A549 (cell line): ENCODE measurements at regions not wholly inside any gene's neighbourhood (a gene's known extent, or its start where the extent isn't known, plus 50 kb on each side); places are given as distances from the start of the nearest gene placed in this dataset.

Experiments used
- ATAC-seq, 2 experiments: fragments of 200-7000 bp in 1 of 2; fragments of >200 bp in 1 of 2; cut with Nextera tagmentation in 1 of 2; cut with Tn5 transposase in 1 of 2; 3 replicates each; pipeline versions ENCODE4 v1.8.0 to v1.9.1; 2018 to 2020; ENCODE audit warnings: mild to moderate bottlenecking in 1 of 2, moderate library complexity in 1 of 2
- CTCF ChIA-PET: fragments of 300-600 bp; sonication (Branson Sonifier 250); formaldehyde crosslinking; extraction: SDS; loops from one replicate; lab custom pipeline; 2021; ENCODE audit warnings: antibody characterized with exemption, inconsistent platforms; lab: Yijun Ruan, JAX
- POLR2A ChIA-PET: fragments of 350-600 bp; formaldehyde crosslinking; extraction: SDS; loops from one replicate; lab custom pipeline; 2021; ENCODE audit warnings: antibody characterized with exemption, inconsistent platforms; lab: Yijun Ruan, JAX
- DNase-seq, 2 experiments: peaks; one replicate each; pipeline versions ENCODE4 v3.0.0 to v3.0.0-alpha.2; 2011 to 2016; ENCODE audit warnings: low read depth in 1 of 2, low spot score in 1 of 2
- FAIRE-seq: peaks from 2 replicates; lab custom pipeline; 2011; peaks lifted over from hg19 to GRCh38; lab: Jason Lieb, UNC
- H3K27ac ChIP-seq, 2 experiments: fragments of >200 bp; sonication (Bioruptor Twin); formaldehyde crosslinking; 3 replicates each; pipeline ENCODE4 v1.5.1; 2016 to 2017
- H3K4me1 ChIP-seq: fragments of >200 bp; sonication (Bioruptor Twin); formaldehyde crosslinking; 3 replicates; pipeline ENCODE4 v1.6.1; 2016
- H3K4me2 ChIP-seq: fragments of >200 bp; sonication (Bioruptor Twin); formaldehyde crosslinking; 3 replicates; pipeline ENCODE4 v1.6.1; 2016
- H3K4me3 ChIP-seq: fragments of >200 bp; sonication (Bioruptor Twin); formaldehyde crosslinking; 3 replicates; pipeline ENCODE4 v1.5.1; 2016
- H3K9me3 ChIP-seq: fragments of >200 bp; sonication (Bioruptor Twin); formaldehyde crosslinking; 3 replicates; pipeline ENCODE4 v1.6.1; 2016
- CBX2 ChIP-seq: fragments of 200-600 bp; sonication (generic); IDR thresholded peaks from 2 replicates; pipeline ENCODE4 v1.6.1; 2016; ENCODE audit warnings: low read depth, mild to moderate bottlenecking, borderline replicate concordance
- CEBPB ChIP-seq, 2 experiments: fragments of >200 bp in 1 of 2; sonication (Bioruptor Twin) in 1 of 2; formaldehyde crosslinking in 1 of 2; IDR thresholded peaks; 2 replicates each; pipeline ENCODE4 v1.6.1; 2012 to 2016
- EHF ChIP-seq: fragments of 250-450 bp; sonication (Bioruptor Pico); IDR thresholded peaks from 2 replicates; pipeline ENCODE4 v1.5.0; 2020; ENCODE audit warnings: mild to moderate bottlenecking
- EP300 ChIP-seq, 2 experiments: fragments of >200 bp; sonication (Bioruptor Twin); formaldehyde crosslinking; IDR thresholded peaks; 2 replicates in 1 of 2; 3 replicates in 1 of 2; pipeline ENCODE4 v1.6.1; 2016 to 2017
- FOSB ChIP-seq: fragments of 250-450 bp; sonication (Bioruptor Pico); IDR thresholded peaks from 2 replicates; pipeline ENCODE4 v1.5.0; 2020; ENCODE audit warnings: mild to moderate bottlenecking, moderate library complexity
- FOXS1 ChIP-seq: fragments of 250-450 bp; sonication (Bioruptor Pico); IDR thresholded peaks from 2 replicates; pipeline ENCODE4 v1.5.0; 2020; ENCODE audit warnings: mild to moderate bottlenecking, moderate library complexity
- HDAC2 ChIP-seq: fragments of 200-600 bp; sonication (generic); IDR thresholded peaks from 2 replicates; pipeline ENCODE4 v1.6.1; 2016
- HOXB13 ChIP-seq: fragments of 250-450 bp; sonication (Bioruptor Pico); IDR thresholded peaks from 2 replicates; pipeline ENCODE4 v1.5.0; 2020; ENCODE audit warnings: low read depth, mild to moderate bottlenecking, moderate library complexity
- JUNB ChIP-seq: fragments of >200 bp; sonication (Bioruptor Twin); formaldehyde crosslinking; IDR thresholded peaks from 2 replicates; pipeline ENCODE4 v1.6.1; 2016
- KDM1A ChIP-seq: fragments of 200-600 bp; sonication (generic); IDR thresholded peaks from 2 replicates; pipeline ENCODE4 v1.6.1; 2016; ENCODE audit warnings: low read depth, mild to moderate bottlenecking
- KDM5A ChIP-seq: fragments of 200-600 bp; sonication (generic); IDR thresholded peaks from 2 replicates; pipeline ENCODE4 v1.6.1; 2016; ENCODE audit warnings: antibody characterized with exemption, mild to moderate bottlenecking
- MAFK ChIP-seq: fragments of 450-650 bp; IDR thresholded peaks from 2 replicates; pipeline ENCODE4 v1.6.1; 2014; ENCODE audit not compliant: partially characterized antibody
- NFE2L2 ChIP-seq: fragments of 150-350 bp; conservative IDR thresholded peaks from 2 replicates; pipeline ENCODE4 v1.6.1; 2014; ENCODE audit warnings: low read length
- NPAS2 ChIP-seq: fragments of 250-450 bp; sonication (Bioruptor Pico); IDR thresholded peaks from 2 replicates; pipeline ENCODE4 v1.8.0; 2022; ENCODE audit warnings: mild to moderate bottlenecking, moderate library complexity, borderline replicate concordance
- POLR2AphosphoS2 ChIP-seq: conservative IDR thresholded peaks from 2 replicates; pipeline ENCODE4 v1.6.1; 2012; ENCODE audit warnings: low read length, improper control_type of control experiment, inconsistent platforms
- RARB ChIP-seq: fragments of 250-450 bp; sonication (Bioruptor Pico); IDR thresholded peaks from 2 replicates; pipeline ENCODE4 v1.8.0; 2021; ENCODE audit warnings: mild to moderate bottlenecking, moderate library complexity
- SMC3 ChIP-seq: fragments of >200 bp; sonication (Bioruptor Twin); formaldehyde crosslinking; IDR thresholded peaks from 3 replicates; pipeline ENCODE4 v1.6.1; 2018; ENCODE audit warnings: inconsistent platforms
- SREBF2 ChIP-seq: fragments of 450-650 bp; IDR thresholded peaks from 2 replicates; pipeline ENCODE4 v1.6.1; 2014; ENCODE audit warnings: mild to moderate bottlenecking, moderate library complexity
- TFCP2L1 ChIP-seq: fragments of 250-450 bp; sonication (Bioruptor Pico); IDR thresholded peaks from 2 replicates; pipeline ENCODE4 v1.5.0; 2021; ENCODE audit warnings: mild to moderate bottlenecking
- TP53 ChIP-seq: fragments of 250-450 bp; sonication (Bioruptor Pico); IDR thresholded peaks from 2 replicates; pipeline ENCODE4 v1.5.0; 2021; ENCODE audit warnings: mild to moderate bottlenecking, moderate library complexity
- ZC3H11A ChIP-seq: fragments of 450-650 bp; IDR thresholded peaks from 2 replicates; pipeline ENCODE4 v1.6.1; 2014; ENCODE audit warnings: antibody characterized with exemption, mild to moderate bottlenecking
- ZSCAN20 ChIP-seq: fragments of 250-450 bp; sonication (Bioruptor Pico); IDR thresholded peaks from 2 replicates; pipeline ENCODE4 v1.8.0; 2022; ENCODE audit warnings: mild to moderate bottlenecking, moderate library complexity
- WGBS: methylation state at CpG from one replicate; pipeline ENCODE4 v1.1.6; 2017; ENCODE audit errors: missing lambda C conversion rate; 5-methylcytosine and 5-hydroxymethylcytosine counted together
- TF ChIP-seq, protein P1 (sequence below): fragments of 250-450 bp; sonication (Bioruptor Pico); IDR thresholded peaks from 2 replicates; pipeline ENCODE4 v1.5.0; 2021; ENCODE audit warnings: mild to moderate bottlenecking, moderate library complexity, borderline replicate concordance
- TF ChIP-seq, protein P2 (sequence below): fragments of 250-450 bp; sonication (Bioruptor Pico); IDR thresholded peaks from 2 replicates; pipeline ENCODE4 v1.5.0; 2020; ENCODE audit warnings: low read depth, mild to moderate bottlenecking, moderate library complexity
- TF ChIP-seq, protein P3 (sequence below): fragments of 200-600 bp; sonication (generic); IDR thresholded peaks from 2 replicates; pipeline ENCODE4 v1.6.1; 2016; ENCODE audit warnings: antibody characterized with exemption, mild to moderate bottlenecking, moderate library complexity
- TF ChIP-seq, protein P4 (sequence below): IDR thresholded peaks from 2 replicates; pipeline ENCODE4 v1.6.1; 2012; ENCODE audit warnings: low read depth, borderline replicate concordance
- TF ChIP-seq, protein P5 (sequence below): IDR thresholded peaks from 2 replicates; pipeline ENCODE4 v1.6.1; 2012

DNA sequence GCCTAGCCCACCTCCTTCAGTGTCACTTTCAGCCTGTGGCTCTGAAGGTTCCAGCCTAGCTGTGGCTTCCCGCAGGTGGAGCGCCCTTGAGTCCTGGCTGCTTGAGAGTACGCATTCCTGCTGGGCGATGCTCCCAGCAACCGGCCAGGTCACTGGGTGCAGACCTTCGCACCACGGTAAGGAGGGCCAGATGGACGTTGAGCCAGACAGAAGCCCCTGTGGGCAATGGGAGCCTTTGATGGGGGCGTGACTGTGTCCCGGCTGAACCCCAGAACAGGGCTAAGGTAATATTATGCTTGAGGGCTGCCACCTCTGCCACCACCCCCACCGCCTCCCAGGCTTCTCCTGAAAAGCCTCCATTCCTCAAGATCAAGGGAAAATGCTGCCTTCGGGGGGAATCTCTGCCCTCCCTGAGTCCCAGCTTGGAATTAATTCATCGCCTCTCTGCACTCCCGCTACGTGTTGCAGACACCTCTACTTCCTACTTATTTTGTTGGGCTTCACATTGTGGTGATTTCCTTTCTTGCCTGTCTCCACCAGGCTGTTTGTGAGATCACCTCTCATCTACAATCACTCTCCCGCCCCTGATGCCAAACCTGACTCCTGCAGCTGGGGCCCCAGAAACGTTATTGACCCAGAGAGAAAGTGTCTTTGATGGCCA, 144.9 kb upstream of the NECTIN1 start:
- no peak for ATAC-seq
- Histone ChIP-seq H3K27ac (no peak overlapping the region), H3K4me3 (no peak overlapping the region), H3K9me3 (no peaks in the 10 kb centered on the region)
- TF ChIP-seq KDM1A, result no peak
- TF ChIP-seq RARB (CRISPR knock-in tag), result no peak
- no peak for TF ChIP-seq FOXS1 (CRISPR knock-in tag)
- no peak for TF ChIP-seq EP300 (IDR thresholded peaks at IDR 0.05)
- no peak for TF ChIP-seq HDAC2
- no peak for TF ChIP-seq SREBF2
- no peak for TF ChIP-seq ZSCAN20
- no peak for TF ChIP-seq NFE2L2
- TF ChIP-seq, protein P1, sequence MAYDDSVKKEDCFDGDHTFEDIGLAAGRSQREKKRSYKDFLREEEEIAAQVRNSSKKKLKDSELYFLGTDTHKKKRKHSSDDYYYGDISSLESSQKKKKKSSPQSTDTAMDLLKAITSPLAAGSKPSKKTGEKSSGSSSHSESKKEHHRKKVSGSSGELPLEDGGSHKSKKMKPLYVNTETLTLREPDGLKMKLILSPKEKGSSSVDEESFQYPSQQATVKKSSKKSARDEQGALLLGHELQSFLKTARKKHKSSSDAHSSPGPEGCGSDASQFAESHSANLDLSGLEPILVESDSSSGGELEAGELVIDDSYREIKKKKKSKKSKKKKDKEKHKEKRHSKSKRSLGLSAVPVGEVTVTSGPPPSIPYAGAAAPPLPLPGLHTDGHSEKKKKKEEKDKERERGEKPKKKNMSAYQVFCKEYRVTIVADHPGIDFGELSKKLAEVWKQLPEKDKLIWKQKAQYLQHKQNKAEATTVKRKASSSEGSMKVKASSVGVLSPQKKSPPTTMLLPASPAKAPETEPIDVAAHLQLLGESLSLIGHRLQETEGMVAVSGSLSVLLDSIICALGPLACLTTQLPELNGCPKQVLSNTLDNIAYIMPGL (CRISPR knock-in tag), result no peak
- TF ChIP-seq, all 56 proteins: peak for 0
- POLR2A ChIA-PET, result no interaction called here
- CTCF ChIA-PET, result no interaction called here
- 56% methylated on average over 10 of the region's 17 CpGs for WGBS
- DNase-seq (no peak), FAIRE-seq (no peak)
- Histone ChIP-seq H3K4me1 (no peaks in the 10 kb centered on the region), H3K4me2 (no peak overlapping the region)

DNA sequence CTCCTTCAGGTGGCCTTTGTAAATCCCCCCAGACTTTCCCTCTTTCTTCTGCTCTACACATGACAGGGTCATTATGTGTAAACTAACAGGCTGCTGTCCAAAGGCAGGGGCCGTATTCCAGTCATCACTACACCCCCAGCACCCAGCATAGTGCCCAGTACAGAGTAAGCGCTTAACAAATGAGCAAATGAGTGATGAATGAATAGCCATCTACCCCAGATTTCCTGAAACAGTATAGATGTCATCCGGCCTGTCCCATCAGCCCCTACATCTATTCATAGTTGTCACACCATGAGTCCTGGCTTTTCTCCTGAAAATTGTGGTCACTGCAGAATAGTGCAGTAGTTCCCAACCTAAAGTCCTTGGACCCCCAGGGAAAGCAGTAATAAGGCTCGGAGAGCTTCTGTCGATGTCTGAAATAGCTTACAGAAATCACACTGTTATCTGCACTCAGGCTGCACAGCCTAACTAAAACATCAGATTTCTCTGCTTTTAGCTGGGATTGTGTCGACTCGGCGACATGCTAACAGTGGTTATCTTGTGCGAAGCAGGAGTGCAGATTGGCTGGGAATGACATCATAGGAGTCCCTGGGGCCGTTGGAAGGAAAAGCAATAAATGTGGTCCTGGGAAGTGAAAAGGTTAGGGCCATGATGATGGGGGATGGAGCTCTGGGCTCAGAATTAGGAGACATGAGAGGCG, 143.8 kb upstream of the NECTIN1 start:
- DNase-seq, result no peak
- no peaks in the 10 kb centered on the region for H3K9me3 ChIP-seq
- ATAC-seq, result no peak
- FAIRE-seq, result no peak
- no peaks in the 10 kb centered on the region for H3K4me1 ChIP-seq
- H3K27ac ChIP-seq, result no peak overlapping the region
- no peak overlapping the region for H3K4me3 ChIP-seq
- POLR2A ChIA-PET, result no interaction called here
- TF ChIP-seq SREBF2 (no peak), KDM5A (no peak), POLR2AphosphoS2 (no peak), SMC3 (no peak), ZSCAN20 (no peak), HOXB13 (CRISPR knock-in tag) (no peak), JUNB (no peak)
- TF ChIP-seq, protein P2, sequence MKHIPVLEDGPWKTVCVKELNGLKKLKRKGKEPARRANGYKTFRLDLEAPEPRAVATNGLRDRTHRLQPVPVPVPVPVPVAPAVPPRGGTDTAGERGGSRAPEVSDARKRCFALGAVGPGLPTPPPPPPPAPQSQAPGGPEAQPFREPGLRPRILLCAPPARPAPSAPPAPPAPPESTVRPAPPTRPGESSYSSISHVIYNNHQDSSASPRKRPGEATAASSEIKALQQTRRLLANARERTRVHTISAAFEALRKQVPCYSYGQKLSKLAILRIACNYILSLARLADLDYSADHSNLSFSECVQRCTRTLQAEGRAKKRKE (CRISPR knock-in tag), result no peak
- TF ChIP-seq, protein P3, sequence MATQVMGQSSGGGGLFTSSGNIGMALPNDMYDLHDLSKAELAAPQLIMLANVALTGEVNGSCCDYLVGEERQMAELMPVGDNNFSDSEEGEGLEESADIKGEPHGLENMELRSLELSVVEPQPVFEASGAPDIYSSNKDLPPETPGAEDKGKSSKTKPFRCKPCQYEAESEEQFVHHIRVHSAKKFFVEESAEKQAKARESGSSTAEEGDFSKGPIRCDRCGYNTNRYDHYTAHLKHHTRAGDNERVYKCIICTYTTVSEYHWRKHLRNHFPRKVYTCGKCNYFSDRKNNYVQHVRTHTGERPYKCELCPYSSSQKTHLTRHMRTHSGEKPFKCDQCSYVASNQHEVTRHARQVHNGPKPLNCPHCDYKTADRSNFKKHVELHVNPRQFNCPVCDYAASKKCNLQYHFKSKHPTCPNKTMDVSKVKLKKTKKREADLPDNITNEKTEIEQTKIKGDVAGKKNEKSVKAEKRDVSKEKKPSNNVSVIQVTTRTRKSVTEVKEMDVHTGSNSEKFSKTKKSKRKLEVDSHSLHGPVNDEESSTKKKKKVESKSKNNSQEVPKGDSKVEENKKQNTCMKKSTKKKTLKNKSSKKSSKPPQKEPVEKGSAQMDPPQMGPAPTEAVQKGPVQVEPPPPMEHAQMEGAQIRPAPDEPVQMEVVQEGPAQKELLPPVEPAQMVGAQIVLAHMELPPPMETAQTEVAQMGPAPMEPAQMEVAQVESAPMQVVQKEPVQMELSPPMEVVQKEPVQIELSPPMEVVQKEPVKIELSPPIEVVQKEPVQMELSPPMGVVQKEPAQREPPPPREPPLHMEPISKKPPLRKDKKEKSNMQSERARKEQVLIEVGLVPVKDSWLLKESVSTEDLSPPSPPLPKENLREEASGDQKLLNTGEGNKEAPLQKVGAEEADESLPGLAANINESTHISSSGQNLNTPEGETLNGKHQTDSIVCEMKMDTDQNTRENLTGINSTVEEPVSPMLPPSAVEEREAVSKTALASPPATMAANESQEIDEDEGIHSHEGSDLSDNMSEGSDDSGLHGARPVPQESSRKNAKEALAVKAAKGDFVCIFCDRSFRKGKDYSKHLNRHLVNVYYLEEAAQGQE, result no peak
- TF ChIP-seq, all 56 proteins: peak for 0
- 17% methylated on average over 11 of the region's 11 CpGs for WGBS
- no peak overlapping the region for H3K4me2 ChIP-seq
- CTCF ChIA-PET, result no interaction called here

DNA sequence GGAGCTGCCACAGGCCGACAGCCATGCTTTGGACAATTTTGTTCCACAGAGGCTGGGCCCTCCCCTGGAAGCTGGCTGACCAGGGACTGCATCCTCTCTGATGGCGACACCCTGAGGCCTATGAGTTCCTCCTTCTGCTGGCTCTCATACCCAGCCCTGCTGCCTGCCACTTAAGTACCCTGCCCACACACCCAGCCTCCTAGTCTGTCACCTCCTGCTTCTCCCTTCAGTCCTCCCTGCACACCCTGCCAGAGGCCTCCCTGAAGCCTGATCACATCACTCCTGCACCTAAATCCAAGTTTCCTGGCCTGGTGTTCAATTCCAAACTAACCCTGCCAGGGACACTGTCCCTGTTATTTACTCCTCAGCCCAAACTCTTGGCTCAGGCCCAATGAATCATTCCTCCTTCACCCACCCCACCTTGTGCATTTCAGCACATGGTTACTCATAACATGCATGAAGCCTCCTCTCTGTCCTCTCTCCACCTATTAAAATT, 136.7 kb upstream of the NECTIN1 start:
- DNase-seq (no peak), FAIRE-seq (no peak)
- H3K4me3 ChIP-seq, result no peak overlapping the region
- TF ChIP-seq FOSB (no peak), ZSCAN20 (no peak), TP53 (CRISPR knock-in tag) (no peak), NPAS2 (no peak), SREBF2 (no peak), TFCP2L1 (CRISPR knock-in tag) (no peak), KDM5A (no peak), CEBPB (IDR thresholded peaks at IDR 0.05) (no peak), SMC3 (no peak), CBX2 (no peak), ZC3H11A (no peak), MAFK (no peak), EHF (no peak)
- TF ChIP-seq, protein P4, sequence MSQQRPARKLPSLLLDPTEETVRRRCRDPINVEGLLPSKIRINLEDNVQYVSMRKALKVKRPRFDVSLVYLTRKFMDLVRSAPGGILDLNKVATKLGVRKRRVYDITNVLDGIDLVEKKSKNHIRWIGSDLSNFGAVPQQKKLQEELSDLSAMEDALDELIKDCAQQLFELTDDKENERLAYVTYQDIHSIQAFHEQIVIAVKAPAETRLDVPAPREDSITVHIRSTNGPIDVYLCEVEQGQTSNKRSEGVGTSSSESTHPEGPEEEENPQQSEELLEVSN, result no peak
- TF ChIP-seq, protein P5, sequence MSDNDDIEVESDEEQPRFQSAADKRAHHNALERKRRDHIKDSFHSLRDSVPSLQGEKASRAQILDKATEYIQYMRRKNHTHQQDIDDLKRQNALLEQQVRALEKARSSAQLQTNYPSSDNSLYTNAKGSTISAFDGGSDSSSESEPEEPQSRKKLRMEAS, result no peak
- TF ChIP-seq, all 56 proteins: peak for 0
- no peaks in the 10 kb centered on the region for H3K9me3 ChIP-seq
- WGBS, result 29% methylated on average over 1 of the region's 2 CpGs
- H3K4me1 ChIP-seq, result no peaks in the 10 kb centered on the region
- no peak for ATAC-seq
- H3K4me2 ChIP-seq, result no peak overlapping the region
- POLR2A ChIA-PET, result no interaction called here
- CTCF ChIA-PET, result no interaction called here
- no peak overlapping the region for H3K27ac ChIP-seq
